GM23338 (cell line): ENCODE measurements at regions not wholly inside any gene's neighbourhood (a gene's known extent, or its start where the extent isn't known, plus 50 kb on each side); places are given as distances from the start of the nearest gene placed in this dataset.

Source experiments
- ATAC-seq: fragments of 200-7000 bp; cut with Tn5 transposase; 3 replicates; pipeline ENCODE4 v1.9.1; 2020
- DNase-seq: peaks from one replicate; pipeline ENCODE4 v3.0.0-alpha.2; 2015; ENCODE audit warnings: low spot score
- H2AFZ ChIP-seq: fragments of 200-600 bp; sonication (generic); 2 replicates; pipeline ENCODE4 v1.8.0; 2016; ENCODE audit warnings: antibody characterized with exemption, mild to moderate bottlenecking, moderate library complexity
- H3F3A ChIP-seq: fragments of 200-600 bp; sonication (generic); replicated peaks from 2 replicates; pipeline ENCODE4 v1.8.0; 2017; ENCODE audit warnings: antibody characterized with exemption, mixed run types, low read depth
- H3K27ac ChIP-seq: fragments of 200-600 bp; sonication (generic); 2 replicates; pipeline ENCODE4 v1.6.1; 2016; ENCODE audit warnings: low read depth
- H3K27me3 ChIP-seq: fragments of 200-600 bp; sonication (generic); 2 replicates; pipeline ENCODE4 v1.8.0; 2016; ENCODE audit warnings: mild to moderate bottlenecking, mixed run types, moderate library complexity; ENCODE audit not compliant: insufficient read depth
- H3K36me3 ChIP-seq: fragments of 200-600 bp; sonication (generic); 2 replicates; pipeline ENCODE4 v1.8.0; 2016; ENCODE audit warnings: mild to moderate bottlenecking; ENCODE audit not compliant: insufficient read depth
- H3K4me1 ChIP-seq: fragments of 200-600 bp; sonication (generic); 2 replicates; pipeline ENCODE4 v1.8.0; 2016; ENCODE audit warnings: mild to moderate bottlenecking, moderate library complexity; ENCODE audit not compliant: insufficient read depth
- H3K4me2 ChIP-seq: fragments of 200-600 bp; sonication (generic); 2 replicates; pipeline ENCODE4 v1.7.1; 2017; ENCODE audit warnings: mixed run types
- H3K4me3 ChIP-seq: fragments of 200-600 bp; sonication (generic); 2 replicates; pipeline ENCODE4 v1.6.1; 2016; ENCODE audit warnings: mixed run types
- H3K79me2 ChIP-seq: fragments of 200-600 bp; sonication (generic); replicated peaks from 2 replicates; pipeline ENCODE4 v1.8.0; 2017; ENCODE audit warnings: mild to moderate bottlenecking; ENCODE audit not compliant: insufficient read depth
- H3K9me2 ChIP-seq: fragments of 200-600 bp; sonication (generic); 2 replicates; pipeline ENCODE4 v1.8.0; 2017; ENCODE audit not compliant: insufficient read depth
- H4K20me1 ChIP-seq: fragments of 200-600 bp; sonication (generic); replicated peaks from 2 replicates; pipeline ENCODE4 v1.8.0; 2017; ENCODE audit warnings: mild to moderate bottlenecking; ENCODE audit not compliant: insufficient read depth
- H3K27ac Mint-ChIP-seq: 2 replicates; pipeline ENCODE4 v1.8.0; 2020; ENCODE audit warnings: inconsistent platforms, mild to moderate bottlenecking, moderate library complexity, mixed read lengths
- H3K27me3 Mint-ChIP-seq: 3 replicates; pipeline ENCODE4 v1.8.0; 2022; ENCODE audit warnings: low read depth, mild to moderate bottlenecking, moderate library complexity, mixed read lengths, inconsistent platforms; ENCODE audit not compliant: insufficient read depth, poor library complexity
- H3K36me3 Mint-ChIP-seq: 3 replicates; pipeline ENCODE4 v1.8.0; 2021; ENCODE audit warnings: low read depth, mild to moderate bottlenecking, inconsistent platforms, moderate library complexity, mixed read lengths
- H3K4me1 Mint-ChIP-seq: 3 replicates; pipeline ENCODE4 v1.8.0; 2020; ENCODE audit warnings: mild to moderate bottlenecking, inconsistent platforms, mixed read lengths
- H3K4me3 Mint-ChIP-seq: 3 replicates; pipeline ENCODE4 v1.8.0; 2021; ENCODE audit warnings: moderate library complexity, mild to moderate bottlenecking, inconsistent platforms, mixed read lengths
- H3K9me3 Mint-ChIP-seq: 3 replicates; pipeline ENCODE4 v1.8.0; 2020; ENCODE audit warnings: moderate library complexity, mild to moderate bottlenecking, inconsistent platforms, mixed read lengths
- CREB1 ChIP-seq: fragments of 250-450 bp; sonication (Bioruptor Pico); IDR thresholded peaks from 2 replicates; pipeline ENCODE4 v1.5.0; 2020; ENCODE audit warnings: low read depth, mild to moderate bottlenecking, moderate library complexity
- EZH2 ChIP-seq: fragments of 200-600 bp; sonication (generic); IDR thresholded peaks from one replicate; pipeline ENCODE4 v1.8.0; 2017; ENCODE audit warnings: antibody characterized with exemption, mild to moderate bottlenecking, low read depth; ENCODE audit not compliant: unreplicated experiment
- EZH2phosphoT487 ChIP-seq: fragments of 200-600 bp; sonication (generic); IDR thresholded peaks from one replicate; pipeline ENCODE4 v1.8.1; 2018; ENCODE audit warnings: antibody characterized with exemption; ENCODE audit not compliant: unreplicated experiment
- JUNB ChIP-seq: IDR thresholded peaks from one replicate; pipeline ENCODE4 v1.6.1; 2016; ENCODE audit warnings: antibody characterized with exemption; ENCODE audit not compliant: unreplicated experiment
- NANOG ChIP-seq: IDR thresholded peaks from 2 replicates; pipeline ENCODE4 v1.6.1; 2016; ENCODE audit warnings: antibody characterized with exemption, borderline replicate concordance
- POLR2AphosphoS5 ChIP-seq: IDR thresholded peaks from 2 replicates; pipeline ENCODE4 v1.6.1; 2016; ENCODE audit warnings: antibody characterized with exemption, low read depth
- STAT1 ChIP-seq: IDR thresholded peaks from one replicate; pipeline ENCODE4 v1.6.1; 2016; ENCODE audit warnings: antibody characterized with exemption; ENCODE audit not compliant: unreplicated experiment
- ZNF114 ChIP-seq: fragments of 250-450 bp; sonication (Bioruptor Pico); IDR thresholded peaks from 2 replicates; pipeline ENCODE4 v1.5.0; 2020; ENCODE audit warnings: mild to moderate bottlenecking, moderate library complexity
- ZNF331 ChIP-seq: fragments of 250-450 bp; sonication (Bioruptor Pico); IDR thresholded peaks from 2 replicates; pipeline ENCODE4 v1.5.0; 2020; ENCODE audit warnings: low read depth, mild to moderate bottlenecking, moderate library complexity
- TF ChIP-seq, protein P1 (sequence below): IDR thresholded peaks from one replicate; pipeline ENCODE4 v1.6.1; 2018; ENCODE audit warnings: antibody characterized with exemption; ENCODE audit not compliant: unreplicated experiment
- TF ChIP-seq, protein P2 (sequence below): fragments of 250-450 bp; sonication (Bioruptor Pico); IDR thresholded peaks from 2 replicates; pipeline ENCODE4 v1.5.0; 2020; ENCODE audit warnings: mild to moderate bottlenecking, moderate library complexity
- TF ChIP-seq, protein P3 (sequence below): IDR thresholded peaks from 2 replicates; pipeline ENCODE4 v1.6.1; 2016; ENCODE audit warnings: antibody characterized with exemption
- TF ChIP-seq, protein P4 (sequence below), 2 experiments: fragments of 200-600 bp in 1 of 2; sonication (generic) in 1 of 2; conservative IDR thresholded peaks; 2 replicates each; pipeline versions ENCODE4 v1.5.1 to v1.6.1; 2016 to 2017; ENCODE audit warnings: antibody characterized with exemption in 2 of 2, low read depth in 2 of 2, mild to moderate bottlenecking in 2 of 2, moderate library complexity in 1 of 2

DNA sequence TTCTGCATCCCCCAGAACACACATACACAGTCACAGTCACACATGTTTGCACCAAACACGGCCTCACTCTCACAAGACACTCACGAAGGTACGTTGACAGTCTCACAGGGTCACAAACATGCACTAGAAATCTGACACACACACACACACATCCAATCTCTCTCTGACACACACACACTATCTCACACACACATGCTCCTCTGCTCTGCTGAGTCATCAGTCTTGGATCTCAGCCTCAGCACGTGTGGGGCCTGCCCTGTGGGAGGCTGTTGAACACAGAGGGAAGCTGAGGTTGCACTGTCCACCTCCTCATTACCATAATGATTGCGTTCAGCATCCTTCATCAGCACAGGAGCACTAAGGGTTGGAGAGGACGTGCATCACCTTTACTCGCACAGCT lies 188.8 kb downstream of the MTRR start:
- H3K27ac Mint-ChIP-seq: no peak overlapping the region

More for the DNA sequence above, 188.8 kb downstream of the MTRR start:
- Histone ChIP-seq H3K79me2 (no peaks in the 10 kb centered on the region), H4K20me1 (no peaks in the 10 kb centered on the region), H3F3A (no peaks in the 10 kb centered on the region), H3K9me2 (no peaks in the 10 kb centered on the region), H3K27me3 (no peaks in the 10 kb centered on the region), H3K4me3 (no peak overlapping the region), H2AFZ (no peak overlapping the region), H3K27ac (no peak overlapping the region), H3K36me3 (no peaks in the 10 kb centered on the region), H3K4me1 (peaks cover 19% of the 10 kb centered on the region), H3K4me2 (no peak overlapping the region)
- Mint-ChIP-seq H3K9me3 (no peaks in the 10 kb centered on the region), H3K36me3 (no peaks in the 10 kb centered on the region), H3K4me1 (peaks cover 30% of the 10 kb centered on the region), H3K4me3 (no peak overlapping the region), H3K27me3 (peaks cover 3% of the 10 kb centered on the region)
- no peak for ATAC-seq
- no peak for TF ChIP-seq NANOG
- TF ChIP-seq CREB1 (CRISPR knock-in tag): no peak
- TF ChIP-seq, protein P1, sequence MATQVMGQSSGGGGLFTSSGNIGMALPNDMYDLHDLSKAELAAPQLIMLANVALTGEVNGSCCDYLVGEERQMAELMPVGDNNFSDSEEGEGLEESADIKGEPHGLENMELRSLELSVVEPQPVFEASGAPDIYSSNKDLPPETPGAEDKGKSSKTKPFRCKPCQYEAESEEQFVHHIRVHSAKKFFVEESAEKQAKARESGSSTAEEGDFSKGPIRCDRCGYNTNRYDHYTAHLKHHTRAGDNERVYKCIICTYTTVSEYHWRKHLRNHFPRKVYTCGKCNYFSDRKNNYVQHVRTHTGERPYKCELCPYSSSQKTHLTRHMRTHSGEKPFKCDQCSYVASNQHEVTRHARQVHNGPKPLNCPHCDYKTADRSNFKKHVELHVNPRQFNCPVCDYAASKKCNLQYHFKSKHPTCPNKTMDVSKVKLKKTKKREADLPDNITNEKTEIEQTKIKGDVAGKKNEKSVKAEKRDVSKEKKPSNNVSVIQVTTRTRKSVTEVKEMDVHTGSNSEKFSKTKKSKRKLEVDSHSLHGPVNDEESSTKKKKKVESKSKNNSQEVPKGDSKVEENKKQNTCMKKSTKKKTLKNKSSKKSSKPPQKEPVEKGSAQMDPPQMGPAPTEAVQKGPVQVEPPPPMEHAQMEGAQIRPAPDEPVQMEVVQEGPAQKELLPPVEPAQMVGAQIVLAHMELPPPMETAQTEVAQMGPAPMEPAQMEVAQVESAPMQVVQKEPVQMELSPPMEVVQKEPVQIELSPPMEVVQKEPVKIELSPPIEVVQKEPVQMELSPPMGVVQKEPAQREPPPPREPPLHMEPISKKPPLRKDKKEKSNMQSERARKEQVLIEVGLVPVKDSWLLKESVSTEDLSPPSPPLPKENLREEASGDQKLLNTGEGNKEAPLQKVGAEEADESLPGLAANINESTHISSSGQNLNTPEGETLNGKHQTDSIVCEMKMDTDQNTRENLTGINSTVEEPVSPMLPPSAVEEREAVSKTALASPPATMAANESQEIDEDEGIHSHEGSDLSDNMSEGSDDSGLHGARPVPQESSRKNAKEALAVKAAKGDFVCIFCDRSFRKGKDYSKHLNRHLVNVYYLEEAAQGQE: no peak
- TF ChIP-seq JUNB: no peak
- TF ChIP-seq EZH2: no peak
- no peak for TF ChIP-seq STAT1
- TF ChIP-seq, protein P2, sequence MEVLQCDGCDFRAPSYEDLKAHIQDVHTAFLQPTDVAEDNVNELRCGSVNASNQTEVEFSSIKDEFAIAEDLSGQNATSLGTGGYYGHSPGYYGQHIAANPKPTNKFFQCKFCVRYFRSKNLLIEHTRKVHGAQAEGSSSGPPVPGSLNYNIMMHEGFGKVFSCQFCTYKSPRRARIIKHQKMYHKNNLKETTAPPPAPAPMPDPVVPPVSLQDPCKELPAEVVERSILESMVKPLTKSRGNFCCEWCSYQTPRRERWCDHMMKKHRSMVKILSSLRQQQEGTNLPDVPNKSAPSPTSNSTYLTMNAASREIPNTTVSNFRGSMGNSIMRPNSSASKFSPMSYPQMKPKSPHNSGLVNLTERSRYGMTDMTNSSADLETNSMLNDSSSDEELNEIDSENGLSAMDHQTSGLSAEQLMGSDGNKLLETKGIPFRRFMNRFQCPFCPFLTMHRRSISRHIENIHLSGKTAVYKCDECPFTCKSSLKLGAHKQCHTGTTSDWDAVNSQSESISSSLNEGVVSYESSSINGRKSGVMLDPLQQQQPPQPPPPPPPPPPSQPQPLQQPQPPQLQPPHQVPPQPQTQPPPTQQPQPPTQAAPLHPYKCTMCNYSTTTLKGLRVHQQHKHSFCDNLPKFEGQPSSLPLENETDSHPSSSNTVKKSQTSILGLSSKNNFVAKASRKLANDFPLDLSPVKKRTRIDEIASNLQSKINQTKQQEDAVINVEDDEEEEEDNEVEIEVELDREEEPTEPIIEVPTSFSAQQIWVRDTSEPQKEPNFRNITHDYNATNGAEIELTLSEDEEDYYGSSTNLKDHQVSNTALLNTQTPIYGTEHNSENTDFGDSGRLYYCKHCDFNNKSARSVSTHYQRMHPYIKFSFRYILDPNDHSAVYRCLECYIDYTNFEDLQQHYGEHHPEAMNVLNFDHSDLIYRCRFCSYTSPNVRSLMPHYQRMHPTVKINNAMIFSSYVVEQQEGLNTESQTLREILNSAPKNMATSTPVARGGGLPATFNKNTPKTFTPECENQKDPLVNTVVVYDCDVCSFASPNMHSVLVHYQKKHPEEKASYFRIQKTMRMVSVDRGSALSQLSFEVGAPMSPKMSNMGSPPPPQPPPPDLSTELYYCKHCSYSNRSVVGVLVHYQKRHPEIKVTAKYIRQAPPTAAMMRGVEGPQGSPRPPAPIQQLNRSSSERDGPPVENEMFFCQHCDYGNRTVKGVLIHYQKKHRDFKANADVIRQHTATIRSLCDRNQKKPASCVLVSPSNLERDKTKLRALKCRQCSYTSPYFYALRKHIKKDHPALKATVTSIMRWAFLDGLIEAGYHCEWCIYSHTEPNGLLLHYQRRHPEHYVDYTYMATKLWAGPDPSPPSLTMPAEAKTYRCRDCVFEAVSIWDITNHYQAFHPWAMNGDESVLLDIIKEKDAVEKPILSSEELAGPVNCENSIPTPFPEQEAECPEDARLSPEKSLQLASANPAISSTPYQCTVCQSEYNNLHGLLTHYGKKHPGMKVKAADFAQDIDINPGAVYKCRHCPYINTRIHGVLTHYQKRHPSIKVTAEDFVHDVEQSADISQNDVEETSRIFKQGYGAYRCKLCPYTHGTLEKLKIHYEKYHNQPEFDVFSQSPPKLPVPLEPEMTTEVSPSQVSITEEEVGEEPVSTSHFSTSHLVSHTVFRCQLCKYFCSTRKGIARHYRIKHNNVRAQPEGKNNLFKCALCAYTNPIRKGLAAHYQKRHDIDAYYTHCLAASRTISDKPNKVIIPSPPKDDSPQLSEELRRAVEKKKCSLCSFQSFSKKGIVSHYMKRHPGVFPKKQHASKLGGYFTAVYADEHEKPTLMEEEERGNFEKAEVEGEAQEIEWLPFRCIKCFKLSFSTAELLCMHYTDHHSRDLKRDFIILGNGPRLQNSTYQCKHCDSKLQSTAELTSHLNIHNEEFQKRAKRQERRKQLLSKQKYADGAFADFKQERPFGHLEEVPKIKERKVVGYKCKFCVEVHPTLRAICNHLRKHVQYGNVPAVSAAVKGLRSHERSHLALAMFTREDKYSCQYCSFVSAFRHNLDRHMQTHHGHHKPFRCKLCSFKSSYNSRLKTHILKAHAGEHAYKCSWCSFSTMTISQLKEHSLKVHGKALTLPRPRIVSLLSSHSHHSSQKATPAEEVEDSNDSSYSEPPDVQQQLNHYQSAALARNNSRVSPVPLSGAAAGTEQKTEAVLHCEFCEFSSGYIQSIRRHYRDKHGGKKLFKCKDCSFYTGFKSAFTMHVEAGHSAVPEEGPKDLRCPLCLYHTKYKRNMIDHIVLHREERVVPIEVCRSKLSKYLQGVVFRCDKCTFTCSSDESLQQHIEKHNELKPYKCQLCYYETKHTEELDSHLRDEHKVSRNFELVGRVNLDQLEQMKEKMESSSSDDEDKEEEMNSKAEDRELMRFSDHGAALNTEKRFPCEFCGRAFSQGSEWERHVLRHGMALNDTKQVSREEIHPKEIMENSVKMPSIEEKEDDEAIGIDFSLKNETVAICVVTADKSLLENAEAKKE (CRISPR knock-in tag): no peak
- TF ChIP-seq, protein P3, sequence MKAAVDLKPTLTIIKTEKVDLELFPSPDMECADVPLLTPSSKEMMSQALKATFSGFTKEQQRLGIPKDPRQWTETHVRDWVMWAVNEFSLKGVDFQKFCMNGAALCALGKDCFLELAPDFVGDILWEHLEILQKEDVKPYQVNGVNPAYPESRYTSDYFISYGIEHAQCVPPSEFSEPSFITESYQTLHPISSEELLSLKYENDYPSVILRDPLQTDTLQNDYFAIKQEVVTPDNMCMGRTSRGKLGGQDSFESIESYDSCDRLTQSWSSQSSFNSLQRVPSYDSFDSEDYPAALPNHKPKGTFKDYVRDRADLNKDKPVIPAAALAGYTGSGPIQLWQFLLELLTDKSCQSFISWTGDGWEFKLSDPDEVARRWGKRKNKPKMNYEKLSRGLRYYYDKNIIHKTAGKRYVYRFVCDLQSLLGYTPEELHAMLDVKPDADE: no peak
- no peak for TF ChIP-seq ZNF114 (CRISPR knock-in tag)
- no peak for TF ChIP-seq POLR2AphosphoS5
- TF ChIP-seq, protein P4, sequence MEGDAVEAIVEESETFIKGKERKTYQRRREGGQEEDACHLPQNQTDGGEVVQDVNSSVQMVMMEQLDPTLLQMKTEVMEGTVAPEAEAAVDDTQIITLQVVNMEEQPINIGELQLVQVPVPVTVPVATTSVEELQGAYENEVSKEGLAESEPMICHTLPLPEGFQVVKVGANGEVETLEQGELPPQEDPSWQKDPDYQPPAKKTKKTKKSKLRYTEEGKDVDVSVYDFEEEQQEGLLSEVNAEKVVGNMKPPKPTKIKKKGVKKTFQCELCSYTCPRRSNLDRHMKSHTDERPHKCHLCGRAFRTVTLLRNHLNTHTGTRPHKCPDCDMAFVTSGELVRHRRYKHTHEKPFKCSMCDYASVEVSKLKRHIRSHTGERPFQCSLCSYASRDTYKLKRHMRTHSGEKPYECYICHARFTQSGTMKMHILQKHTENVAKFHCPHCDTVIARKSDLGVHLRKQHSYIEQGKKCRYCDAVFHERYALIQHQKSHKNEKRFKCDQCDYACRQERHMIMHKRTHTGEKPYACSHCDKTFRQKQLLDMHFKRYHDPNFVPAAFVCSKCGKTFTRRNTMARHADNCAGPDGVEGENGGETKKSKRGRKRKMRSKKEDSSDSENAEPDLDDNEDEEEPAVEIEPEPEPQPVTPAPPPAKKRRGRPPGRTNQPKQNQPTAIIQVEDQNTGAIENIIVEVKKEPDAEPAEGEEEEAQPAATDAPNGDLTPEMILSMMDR (conservative IDR thresholded peaks at IDR 0.05; ENCODE audit: low read depth in 2 of 2): no peak
- TF ChIP-seq ZNF331 (CRISPR knock-in tag): no peak
- TF ChIP-seq EZH2phosphoT487: no peak
- DNase-seq: no peak
